ENCODE measurements at regions not wholly inside any gene's neighbourhood (a gene's known extent, or its start where the extent isn't known, plus 50 kb on each side); places are given as distances from the start of the nearest gene placed in this dataset.

DNA sequence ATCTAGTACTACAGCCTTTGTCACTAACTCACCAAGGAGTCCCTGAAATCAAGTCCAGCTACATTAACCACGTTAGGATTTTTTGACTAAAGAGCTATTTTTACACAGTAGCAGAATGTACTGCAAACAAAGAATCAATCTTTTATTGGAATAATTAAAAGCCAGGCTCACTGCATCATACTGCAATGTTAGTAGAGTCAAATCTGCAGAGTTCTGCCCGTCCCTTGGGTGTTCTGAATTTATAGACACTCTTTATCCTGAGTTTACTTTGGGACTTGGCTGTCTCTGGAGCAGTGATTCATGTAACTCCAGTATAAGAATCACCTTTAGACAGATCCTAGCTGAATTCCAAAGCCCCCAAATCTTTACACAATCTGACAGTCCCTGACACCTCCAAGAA, 127.9 kb upstream of the THSD7B start:
- TF ChIP-seq CTCF (IDR thresholded peaks at IDR 0.05) (no peak), EP300 (IDR thresholded peaks at IDR 0.05) (no peak)

Data from tibial nerve (tissue), 4 donors.